ENCODE measurements at regions not wholly inside any gene's neighbourhood (a gene's known extent, or its start where the extent isn't known, plus 50 kb on each side); places are given as distances from the start of the nearest gene placed in this dataset.

DNA sequence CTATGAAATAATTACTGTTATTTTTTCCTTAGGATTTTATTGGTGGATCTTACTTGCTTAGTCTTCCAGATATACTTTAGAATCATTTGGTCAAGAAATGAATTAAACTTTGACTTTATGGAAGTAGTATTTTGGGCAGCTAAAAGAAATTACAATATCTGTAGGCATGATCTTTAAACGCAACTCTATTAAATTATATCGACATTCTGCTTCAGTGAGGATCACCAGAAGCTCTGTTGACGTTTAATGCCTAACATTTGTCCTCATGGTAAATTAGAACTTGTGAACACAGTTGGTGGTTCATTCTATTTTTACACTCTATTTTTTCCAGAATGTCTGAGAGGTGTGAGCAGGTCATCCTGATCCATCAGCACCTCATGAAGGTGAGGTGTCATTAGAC lies 211.6 kb downstream of the TMEM167A start:
- TF ChIP-seq, protein P1, sequence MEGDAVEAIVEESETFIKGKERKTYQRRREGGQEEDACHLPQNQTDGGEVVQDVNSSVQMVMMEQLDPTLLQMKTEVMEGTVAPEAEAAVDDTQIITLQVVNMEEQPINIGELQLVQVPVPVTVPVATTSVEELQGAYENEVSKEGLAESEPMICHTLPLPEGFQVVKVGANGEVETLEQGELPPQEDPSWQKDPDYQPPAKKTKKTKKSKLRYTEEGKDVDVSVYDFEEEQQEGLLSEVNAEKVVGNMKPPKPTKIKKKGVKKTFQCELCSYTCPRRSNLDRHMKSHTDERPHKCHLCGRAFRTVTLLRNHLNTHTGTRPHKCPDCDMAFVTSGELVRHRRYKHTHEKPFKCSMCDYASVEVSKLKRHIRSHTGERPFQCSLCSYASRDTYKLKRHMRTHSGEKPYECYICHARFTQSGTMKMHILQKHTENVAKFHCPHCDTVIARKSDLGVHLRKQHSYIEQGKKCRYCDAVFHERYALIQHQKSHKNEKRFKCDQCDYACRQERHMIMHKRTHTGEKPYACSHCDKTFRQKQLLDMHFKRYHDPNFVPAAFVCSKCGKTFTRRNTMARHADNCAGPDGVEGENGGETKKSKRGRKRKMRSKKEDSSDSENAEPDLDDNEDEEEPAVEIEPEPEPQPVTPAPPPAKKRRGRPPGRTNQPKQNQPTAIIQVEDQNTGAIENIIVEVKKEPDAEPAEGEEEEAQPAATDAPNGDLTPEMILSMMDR (IDR thresholded peaks at IDR 0.05): no peak
- TF ChIP-seq POLR2A (IDR thresholded peaks at IDR 0.05): no peak

Data from uterus (tissue), 2 donors.